HG03521 (cell line): ENCODE measurements at regions not wholly inside any gene's neighbourhood (a gene's known extent, or its start where the extent isn't known, plus 50 kb on each side); places are given as distances from the start of the nearest gene placed in this dataset.
"Not testable (repeated sequence)": the region's sequence is repeated elsewhere in the genome, so short reads cannot be mapped to it uniquely, and the experiment has no call there.

ENCODE experiments used
- ATAC-seq: cut with Tn5 transposase; IDR thresholded peaks from one replicate; pipeline ENCODE4 v1.9.1; 2021; ENCODE audit warnings: mild to moderate bottlenecking, moderate library complexity; ENCODE audit not compliant: unreplicated experiment

DNA sequence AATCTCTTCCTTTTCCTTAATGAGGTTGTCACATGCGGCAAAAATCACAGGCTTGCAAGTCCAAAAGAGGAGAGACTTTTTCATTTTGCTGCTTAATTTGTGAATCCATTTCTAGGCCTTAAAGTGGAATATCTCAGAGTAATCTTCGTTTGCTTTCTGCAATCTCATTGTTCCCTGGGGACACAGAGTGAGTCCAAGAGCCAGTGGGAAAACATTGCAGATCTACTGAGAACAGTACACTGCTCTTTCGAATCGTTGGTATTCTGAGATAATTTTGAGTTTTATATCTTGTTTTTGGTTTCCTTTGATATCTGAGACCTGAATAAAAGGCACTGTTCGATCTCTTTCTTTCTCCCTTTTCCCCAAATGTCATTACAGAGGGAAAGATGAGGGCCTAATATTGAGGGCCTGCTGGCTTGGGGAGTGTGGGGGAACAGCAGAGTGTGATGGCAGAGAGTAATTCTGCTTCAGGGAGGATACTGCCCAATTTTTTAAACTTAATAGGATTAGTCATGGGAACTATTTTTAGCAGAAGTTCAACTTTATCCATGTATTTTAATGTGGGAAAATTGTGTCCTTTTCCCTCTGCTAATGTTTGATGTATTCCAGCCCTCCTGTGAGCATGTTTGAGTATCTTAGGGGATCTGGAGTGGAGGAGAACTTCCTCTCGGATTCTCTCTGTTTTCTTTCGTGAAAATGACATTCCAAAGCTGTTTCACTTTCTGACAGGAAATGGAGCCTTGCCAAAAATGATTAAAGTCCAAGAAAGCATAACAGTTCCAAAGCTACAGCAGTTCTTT lies 418.2 kb upstream of the ZEB2 start:
- no peak for ATAC-seq

DNA sequence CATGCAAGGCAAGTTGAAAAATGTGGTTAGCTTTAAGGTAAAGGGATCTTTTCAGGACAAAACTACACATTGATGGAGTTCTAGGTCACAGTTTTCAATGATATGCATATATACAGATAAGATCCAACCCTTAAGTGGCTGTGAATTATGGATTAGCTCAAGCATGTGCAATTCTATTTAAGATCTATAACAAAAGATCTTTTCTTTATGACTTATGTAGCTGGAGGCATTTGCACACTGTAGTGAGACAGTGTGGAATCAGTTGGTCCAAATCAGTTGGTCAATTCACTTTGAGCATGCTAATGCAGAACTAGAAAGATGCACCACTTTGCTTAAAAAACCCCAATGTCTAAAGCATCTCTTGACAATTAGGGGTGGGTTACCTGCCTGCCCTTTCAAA lies 417.1 kb upstream of the ZEB2 start:
- no peak for ATAC-seq

DNA sequence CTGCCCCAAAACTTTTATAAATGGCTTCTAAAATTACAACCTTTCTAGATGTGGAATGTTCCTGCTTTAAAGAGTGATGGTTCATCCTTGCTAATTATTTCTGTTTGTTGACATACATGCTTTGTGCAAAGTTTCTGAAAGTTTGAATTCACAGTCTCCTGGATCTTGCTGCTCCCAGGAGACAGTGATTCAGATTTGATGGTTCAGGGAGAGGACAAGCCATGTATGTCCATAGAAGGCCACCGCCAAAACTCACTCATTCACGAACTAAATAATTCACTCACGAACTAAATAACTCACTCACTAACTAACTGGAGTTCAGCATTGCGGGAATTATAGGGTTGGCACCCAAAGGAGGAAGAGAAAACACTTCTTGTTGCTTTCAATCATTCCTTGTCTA lies 416.5 kb upstream of the ZEB2 start:
- no peak for ATAC-seq

DNA sequence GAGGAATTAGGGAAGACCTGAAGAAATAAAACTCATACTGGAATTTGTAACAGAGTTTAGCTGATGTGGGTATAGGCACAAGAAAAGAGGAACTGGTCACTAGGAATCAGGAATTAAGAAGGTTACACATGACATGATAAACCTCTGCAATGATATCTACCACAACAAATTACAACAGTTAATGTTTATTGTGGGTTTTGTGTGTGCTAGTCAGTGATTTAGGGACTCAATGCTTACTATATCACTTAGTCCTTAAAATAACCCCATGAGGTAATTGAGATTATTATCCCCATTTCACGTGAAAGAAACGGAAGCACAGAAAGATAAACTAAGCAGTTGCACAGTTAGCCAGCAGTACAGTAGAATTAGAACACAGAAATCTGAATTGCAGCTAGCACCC lies 415.8 kb upstream of the ZEB2 start:
- ATAC-seq, result no peak

DNA sequence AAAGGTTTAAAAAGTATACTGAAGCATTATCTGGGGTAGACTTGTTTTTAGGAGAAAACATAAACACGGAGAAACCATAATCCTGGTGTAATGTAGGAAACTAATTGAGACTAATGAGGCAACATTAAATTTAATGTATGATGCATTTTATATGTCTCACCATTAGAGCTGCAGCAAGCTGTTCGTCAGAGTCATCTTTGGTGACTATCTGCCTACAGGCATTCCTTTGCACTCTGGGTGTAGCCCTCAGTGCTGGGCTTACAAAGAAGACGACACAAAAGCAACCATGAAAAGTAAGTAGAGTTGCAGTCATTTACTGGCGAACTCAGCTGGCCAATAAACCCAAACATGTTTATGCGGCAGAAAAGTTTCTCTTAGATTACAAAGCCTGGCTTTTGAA lies 415.3 kb upstream of the ZEB2 start:
- no peak for ATAC-seq

DNA sequence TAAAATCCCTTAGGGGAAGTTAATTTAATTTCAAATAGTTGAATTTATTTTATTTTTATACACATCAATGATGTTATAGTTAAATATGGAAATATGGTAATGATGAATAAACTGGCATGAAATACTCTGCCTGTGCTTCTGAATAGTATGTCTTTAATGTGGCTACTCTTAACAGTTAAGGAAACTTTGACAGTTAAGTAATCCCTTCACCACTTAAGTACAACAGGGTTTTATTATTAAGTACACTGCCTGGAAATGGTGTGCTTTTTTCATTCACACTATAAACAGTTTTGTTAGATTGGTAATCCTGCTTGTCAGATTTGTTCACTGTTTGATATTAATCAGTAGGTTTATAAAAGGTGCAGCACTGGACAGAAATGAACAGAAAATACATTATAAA lies 412.0 kb upstream of the ZEB2 start:
- ATAC-seq, result no peak

DNA sequence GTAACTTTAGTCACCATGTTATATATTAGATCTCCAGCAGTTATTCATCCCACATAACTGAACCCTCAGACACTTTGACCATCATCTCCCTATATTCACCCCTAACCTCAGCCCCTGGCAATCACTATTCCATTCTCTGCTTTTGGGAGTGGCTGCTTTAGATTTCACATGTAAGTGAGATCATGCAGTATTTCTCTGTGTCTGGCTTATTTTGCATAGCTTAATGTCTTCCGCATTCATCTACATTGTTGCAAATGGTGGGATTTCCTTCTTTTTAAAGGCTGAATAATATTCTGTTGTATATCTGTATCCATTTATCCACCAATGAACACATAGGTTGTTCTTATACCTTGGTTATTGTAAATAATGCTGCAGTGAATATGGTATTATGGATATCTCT lies 411.6 kb upstream of the ZEB2 start:
- ATAC-seq, result no peak

DNA sequence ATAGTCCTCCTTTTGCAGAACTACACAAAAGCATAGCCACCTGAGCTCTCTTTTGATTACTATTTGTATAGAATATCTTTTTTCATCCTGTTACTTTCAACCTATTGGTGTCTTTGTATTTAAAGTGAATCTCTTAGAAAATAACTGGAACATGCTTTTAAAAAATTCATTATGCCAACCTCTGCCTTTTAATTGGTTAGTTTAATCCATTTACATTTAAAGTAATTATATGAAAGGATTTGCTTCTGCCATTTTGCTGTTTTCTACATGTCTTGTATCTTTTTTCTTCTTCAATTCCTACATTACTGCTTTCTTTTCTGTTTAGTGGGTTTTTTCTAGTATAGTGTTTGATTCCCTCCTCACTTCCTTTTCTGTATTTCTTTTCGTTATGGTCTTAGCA lies 407.5 kb upstream of the ZEB2 start:
- ATAC-seq, result no peak

DNA sequence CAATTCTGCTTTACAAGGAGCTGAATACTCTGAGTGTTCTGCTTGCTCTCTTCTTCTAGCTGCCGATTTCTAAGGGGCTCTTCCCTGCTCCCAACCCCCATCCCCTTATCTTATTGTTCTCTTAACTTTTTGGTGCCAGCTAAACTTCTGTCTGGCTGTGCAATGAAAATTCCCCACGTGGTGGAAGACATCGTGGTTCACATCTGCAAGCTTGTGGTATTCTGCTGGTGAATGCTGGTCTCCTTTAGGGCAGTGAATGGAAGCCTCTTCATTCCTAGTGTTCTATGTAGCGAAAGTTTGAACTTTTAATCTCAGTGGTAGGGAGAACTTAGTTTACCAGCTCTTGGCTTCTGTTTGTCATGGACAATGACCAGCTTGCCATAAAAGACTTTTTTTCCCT lies 406.0 kb upstream of the ZEB2 start:
- no peak for ATAC-seq

DNA sequence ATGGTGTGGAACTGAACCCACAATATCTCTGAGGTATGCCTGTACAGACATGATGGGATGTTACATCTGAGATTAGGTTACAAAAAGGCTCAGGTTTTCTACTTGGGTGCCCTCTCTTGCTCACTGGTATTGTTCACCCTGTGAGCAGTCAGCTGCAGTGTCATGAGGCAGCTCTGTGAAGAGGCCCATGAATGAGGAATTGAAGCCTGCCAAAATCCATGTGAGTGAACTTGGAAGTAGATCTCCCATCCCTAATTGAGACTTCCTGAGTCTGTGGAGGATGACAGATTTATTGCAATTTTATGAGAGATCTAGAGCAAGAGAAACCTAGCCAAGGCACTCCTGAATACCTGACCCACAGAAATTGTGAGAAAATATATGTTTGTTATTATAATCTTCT lies 404.9 kb upstream of the ZEB2 start:
- ATAC-seq, result no peak

DNA sequence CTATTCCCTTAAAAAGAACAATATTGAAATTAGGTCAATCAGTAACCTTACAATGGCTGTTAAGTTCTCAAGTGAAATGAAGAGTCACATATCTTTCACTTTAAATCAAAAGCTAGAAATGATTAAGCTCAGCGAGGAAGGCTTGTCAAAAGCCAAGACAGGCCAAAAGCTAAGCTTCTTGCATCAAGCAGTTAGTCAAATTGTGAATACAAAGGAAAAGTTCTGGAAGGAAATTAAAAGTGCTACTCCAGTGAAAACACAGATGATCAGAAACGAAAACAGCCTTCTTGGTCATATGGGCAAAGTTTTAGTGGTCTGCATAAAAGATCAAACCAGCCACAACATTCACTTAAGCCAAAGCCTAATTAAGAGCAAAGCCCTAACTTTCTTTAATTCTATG lies 402.6 kb upstream of the ZEB2 start:
- ATAC-seq, result no peak

DNA sequence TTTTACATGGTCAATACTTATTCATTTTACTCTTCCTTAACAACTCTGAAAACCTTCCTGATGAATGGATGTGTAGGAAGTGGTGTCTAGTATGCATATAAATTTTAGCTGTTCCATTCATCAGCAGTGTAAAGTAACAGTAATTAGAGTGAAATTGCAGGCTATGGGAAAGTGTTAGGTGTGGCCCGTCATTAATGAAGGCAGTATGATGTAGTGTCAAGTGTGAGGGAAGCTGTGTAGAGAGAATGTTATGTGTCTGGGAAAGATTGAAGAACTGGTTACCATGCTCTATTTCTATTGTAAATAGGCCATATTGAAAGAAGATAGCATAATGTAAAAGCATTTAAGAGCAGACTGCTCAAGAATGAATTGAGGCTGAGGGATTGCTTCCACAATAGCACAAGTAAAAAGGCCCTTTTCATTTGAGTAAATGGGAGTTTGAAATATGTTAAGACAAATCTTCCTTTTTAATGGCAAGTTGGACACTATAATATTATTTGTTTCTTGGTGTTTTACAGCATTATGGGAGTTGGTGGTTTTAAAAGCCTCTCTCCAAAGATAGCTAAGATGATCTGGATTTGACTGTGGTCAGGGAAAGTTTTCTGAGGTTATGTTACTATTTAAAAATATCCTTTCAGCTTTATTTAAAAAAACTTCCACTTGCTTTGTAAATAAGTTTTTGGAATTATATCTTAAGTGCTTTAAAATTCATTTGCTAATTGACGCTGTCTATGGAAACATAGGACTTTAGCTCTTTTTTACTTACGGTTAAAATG lies 401.0 kb upstream of the ZEB2 start:
- ATAC-seq, result no peak

DNA sequence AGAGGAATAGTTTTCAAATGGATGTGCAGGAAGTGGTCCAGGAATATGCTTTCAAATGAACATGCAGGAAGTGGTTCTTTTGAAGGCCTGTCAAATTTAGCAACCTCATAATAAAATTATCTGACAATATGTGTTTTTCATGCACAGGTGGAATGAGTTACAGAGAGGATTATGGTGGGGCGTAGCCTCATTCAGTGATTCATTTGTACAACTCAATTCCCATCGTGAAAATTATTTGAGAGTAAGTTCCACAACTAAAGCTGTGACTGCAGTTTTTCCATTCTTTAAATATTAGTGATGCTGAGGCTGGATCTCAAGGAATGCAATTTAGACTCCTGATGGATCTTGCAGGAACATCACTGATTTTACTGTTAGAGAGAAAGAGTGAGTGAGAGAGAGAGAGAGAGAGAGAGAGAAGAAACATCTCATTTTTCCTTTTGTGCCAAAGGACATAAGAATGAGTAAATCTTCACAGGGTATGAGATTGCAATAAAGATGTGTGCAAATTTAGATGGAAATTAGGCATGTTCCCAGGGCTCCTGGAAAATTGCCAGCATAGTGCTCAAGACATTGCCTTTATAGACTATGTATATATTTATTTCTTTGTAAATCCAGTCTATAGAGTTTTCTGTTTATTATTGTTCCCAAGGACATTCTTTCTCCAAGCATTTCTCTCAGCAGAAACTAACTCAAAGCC lies 394.9 kb upstream of the ZEB2 start:
- ATAC-seq, result no peak

DNA sequence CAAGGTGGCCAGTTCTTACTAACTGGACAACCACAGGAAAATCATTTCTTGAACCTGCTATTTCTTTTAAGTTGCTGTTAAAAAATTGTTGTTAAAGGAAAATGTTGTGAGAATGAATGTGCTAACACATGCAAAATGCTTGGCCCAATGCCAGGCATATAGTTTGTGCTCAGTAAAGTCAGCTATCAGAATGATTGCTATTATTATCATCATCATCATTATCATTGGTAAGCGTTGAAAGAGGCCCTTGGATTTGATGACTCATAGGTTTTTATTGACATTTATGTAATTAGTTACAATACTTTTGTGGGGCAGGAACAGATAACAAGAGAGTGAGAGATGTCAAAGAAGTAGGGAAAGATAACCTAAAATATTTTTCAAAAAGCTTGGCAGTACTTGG lies 394.2 kb upstream of the ZEB2 start:
- no peak for ATAC-seq

DNA sequence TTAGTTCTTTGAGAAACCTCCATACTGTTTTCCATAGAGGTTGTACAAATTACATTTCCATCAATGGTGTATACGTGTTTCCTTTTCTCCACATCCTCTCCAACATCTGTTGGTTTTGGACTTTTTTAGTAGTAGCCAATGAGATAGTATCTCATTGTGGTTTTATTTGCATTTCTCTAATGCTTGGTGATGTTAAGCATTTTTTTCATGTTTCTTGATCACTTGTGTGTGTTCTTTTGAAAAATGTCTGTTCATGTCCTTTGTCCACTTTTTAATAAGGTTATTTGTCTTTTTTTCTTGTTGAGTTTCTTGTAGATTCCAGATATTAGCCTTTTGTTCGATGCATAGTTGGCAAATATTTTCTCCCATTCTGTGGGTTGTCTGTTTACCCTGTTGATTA lies 392.3 kb upstream of the ZEB2 start:
- no peak for ATAC-seq

DNA sequence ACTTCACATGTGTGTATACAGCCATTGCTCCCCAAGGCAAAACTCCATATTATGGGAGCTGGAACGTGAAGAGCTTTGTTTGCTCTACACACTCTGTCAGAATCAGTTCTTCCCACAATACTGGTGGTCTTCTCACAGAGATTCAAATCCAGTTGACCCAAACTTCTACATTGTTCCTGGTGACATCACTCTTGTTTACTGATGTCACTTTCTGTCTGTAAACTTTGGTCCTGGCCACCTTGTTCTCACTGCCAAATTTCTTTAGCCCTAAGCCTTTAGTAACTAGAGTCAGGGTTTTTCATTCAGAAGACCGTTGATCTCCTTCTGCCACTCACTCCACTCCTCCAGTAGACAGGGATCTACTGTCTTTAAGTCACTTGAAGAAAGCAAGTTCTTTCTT lies 386.0 kb upstream of the ZEB2 start:
- no peak for ATAC-seq

DNA sequence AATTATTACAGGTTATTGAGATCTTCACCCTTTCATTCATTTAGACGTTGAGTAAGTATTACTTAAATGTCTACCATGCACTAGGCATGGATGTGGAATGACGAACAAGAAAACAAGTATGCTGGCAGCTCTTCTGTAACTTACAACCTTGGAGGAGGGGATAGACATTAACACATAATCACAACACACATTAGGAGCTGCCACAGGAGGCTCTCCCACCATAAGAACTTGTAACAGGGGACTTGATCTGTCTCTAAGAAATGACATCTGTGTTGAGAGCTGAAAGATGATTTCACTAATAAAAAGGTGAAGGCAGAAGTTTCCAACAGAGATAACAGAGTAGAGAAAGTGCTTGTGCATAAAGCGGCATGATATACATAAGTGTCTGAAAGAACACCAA lies 384.7 kb upstream of the ZEB2 start:
- no peak for ATAC-seq

DNA sequence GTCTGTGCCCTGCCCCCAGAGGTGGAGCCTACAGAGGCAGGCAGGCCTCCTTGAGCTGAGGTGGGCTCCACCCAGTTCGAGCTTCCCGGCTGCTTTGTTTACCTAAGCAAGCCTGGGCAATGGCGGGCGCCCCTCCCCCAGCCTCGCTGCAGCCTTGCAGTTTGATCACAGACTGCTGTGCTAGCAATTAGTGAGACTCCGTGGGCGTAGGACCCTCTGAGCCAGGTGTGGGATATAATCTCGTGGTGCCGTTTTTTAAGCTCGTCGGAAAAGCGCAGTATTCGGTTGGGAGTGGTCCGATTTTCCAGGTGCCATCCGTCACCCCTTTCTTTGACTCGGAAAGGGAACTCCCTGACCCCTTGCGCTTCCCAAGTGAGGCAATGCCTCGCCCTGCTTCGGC lies 383.1 kb upstream of the ZEB2 start:
- ATAC-seq, result not testable (repeated sequence)

DNA sequence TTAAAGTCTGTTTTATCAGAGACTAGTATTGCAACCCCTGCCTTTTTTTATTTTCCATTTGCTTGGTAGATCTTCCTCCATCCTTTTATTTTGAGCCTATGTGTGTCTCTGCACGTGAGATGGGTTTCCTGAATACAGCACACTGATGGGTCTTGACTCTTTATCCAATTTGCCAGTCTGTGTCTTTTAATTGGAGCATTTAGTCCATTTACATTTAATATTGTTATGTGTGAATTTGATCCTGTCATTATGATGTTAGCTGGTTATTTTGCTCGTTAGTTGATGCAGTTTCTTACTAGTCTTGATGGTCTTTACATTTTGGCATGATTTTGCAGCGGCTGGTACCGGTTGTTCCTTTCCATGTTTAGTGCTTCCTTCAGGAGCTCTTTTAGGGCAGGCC lies 381.5 kb upstream of the ZEB2 start:
- ATAC-seq, result not testable (repeated sequence)

DNA sequence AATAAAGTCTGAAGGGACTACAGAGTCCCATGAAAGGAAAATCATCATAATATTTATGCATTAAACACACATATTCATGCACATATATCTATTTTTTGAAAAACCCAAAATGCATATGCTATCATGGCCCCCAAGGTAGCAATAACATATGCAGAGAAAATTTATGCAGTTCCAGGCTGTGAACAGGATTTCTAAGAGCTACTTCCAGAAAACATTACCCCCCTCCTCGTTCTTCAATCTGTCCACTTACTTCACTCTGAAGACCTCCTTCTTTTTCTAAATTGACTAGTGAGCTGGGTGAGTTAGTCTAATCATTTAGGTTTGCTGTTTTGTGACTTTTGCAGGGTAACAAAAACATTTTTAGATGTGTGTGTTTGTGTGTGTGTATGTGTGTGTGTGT lies 376.4 kb upstream of the ZEB2 start:
- no peak for ATAC-seq

DNA sequence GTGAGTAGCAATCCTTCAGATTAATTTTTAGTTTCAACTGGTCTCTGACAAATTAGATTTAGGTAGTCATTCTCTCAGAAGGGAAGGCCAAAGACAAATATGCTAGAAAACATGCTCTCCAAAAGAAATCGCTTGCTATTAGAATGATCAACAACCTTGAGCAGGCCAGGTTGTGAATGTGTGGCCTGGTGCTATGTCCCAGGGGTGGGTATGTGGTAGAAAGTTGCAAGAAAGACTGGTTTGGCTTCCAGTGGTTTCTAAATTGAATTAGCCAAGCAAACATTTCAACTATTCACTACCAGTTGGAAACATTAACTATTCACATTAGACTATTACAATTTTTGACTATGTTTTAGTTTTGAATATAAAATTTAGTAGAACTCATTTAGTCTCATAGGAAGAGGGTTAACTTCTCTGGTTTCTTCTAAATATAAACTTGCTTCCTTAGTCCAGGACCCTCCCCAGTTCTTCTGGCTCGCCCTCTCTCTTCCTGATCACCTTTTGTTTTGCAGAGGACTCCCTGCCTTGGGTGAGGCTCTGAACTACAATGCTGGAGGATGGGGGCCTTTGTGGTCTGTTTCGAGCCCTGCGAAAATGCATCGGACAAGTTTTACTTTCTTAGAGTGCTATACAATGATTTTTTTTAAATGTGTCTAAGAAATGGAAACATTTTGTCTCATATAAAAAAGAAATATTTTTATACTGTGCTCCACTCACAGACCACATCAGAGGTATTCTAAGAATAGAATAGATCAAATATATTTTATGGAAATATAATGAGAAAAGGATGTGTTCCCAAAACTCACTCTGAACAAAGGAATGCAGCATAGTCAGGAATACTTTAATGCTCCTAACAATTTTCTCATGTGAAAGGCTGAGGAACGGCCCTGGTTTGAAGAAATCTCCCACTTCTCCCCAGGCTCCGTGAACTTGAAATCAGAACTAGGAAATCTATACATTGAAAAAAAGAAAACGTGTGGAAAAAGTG lies 375.0 kb upstream of the ZEB2 start:
- ATAC-seq, result no peak
